DMS79 treated with DMSO at 0.1 percent for 48 hours (cell line): ENCODE measurements at regions not wholly inside any gene's neighbourhood (a gene's known extent, or its start where the extent isn't known, plus 50 kb on each side); places are given as distances from the start of the nearest gene placed in this dataset.
"Not testable (repeated sequence)": the region's sequence is repeated elsewhere in the genome, so short reads cannot be mapped to it uniquely, and the experiment has no call there.

ENCODE experiments used
- DNase-seq: peaks from one replicate; lab custom pipeline; 2025; lab: John Stamatoyannopoulos, UW

- peak; percentile 83 for DNase-seq
Measured at GRCh38 chr15:28789401-28790114, 58.9 kb downstream of the GOLGA6L7 start.

- not testable (repeated sequence) for DNase-seq
Measured at GRCh38 chr15:28788649-28789400, 59.6 kb downstream of the GOLGA6L7 start.

- DNase-seq: not testable (repeated sequence)
Measured at GRCh38 chr15:28788176-28788575, 60.3 kb downstream of the GOLGA6L7 start.

GRCh38 chr15:28786521-28786920, 61.9 kb downstream of the GOLGA6L7 start:
- DNase-seq: no peak

- DNase-seq: not testable (repeated sequence)
Measured at GRCh38 chr15:28784347-28785163, 63.9 kb downstream of the GOLGA6L7 start.

- DNase-seq: no peak
Measured at GRCh38 chr15:28783873-28784272, 64.6 kb downstream of the GOLGA6L7 start.

GRCh38 chr15:28783466-28783865, 65.0 kb downstream of the GOLGA6L7 start:
- DNase-seq: no peak

- DNase-seq: not testable (repeated sequence)
Measured at GRCh38 chr15:28778397-28778796, 66.2 kb upstream of the GOLGA8M start.

- DNase-seq: peak; percentile 43
Measured at GRCh38 chr15:28772857-28773256, 60.6 kb upstream of the GOLGA8M start.
